ENCODE measurements at regions not wholly inside any gene's neighbourhood (a gene's known extent, or its start where the extent isn't known, plus 50 kb on each side); places are given as distances from the start of the nearest gene placed in this dataset.

GRCh38 chr14:101153691-101154090, 250.2 kb upstream of the RTL1 start:
- no peak for TF ChIP-seq CTCF (conservative IDR thresholded peaks at IDR 0.05; ENCODE audit: low read depth)
- ChIA-PET CTCF (no interaction called here), POLR2A (ENCODE audit: low non-redundant PET) (no interaction called here)
- H3K27ac ChIP-seq: no peak overlapping the region
- DNase-seq (ENCODE audit: low spot score): no peak

- POLR2A ChIA-PET (ENCODE audit: low non-redundant PET): no interaction called here
- TF ChIP-seq CTCF (conservative IDR thresholded peaks at IDR 0.05; ENCODE audit: low read depth): no peak
- CTCF ChIA-PET: no interaction called here
These were observed 252.1 kb upstream of the RTL1 start for GRCh38 chr14:101155575-101155974.

GRCh38 chr14:101167428-101167827, 263.9 kb upstream of the RTL1 start:
- POLR2A ChIA-PET (ENCODE audit: low non-redundant PET): no interaction called here
- CTCF ChIA-PET: interaction anchor here (0.7 kb wide), 1 partner anchor 310 kb away, joined by 3 read pairs; no protein-coding TSS in a partner anchor
- H3K27ac ChIP-seq: no peak overlapping the region
- DNase-seq (ENCODE audit: low spot score): no peak
- TF ChIP-seq CTCF (conservative IDR thresholded peaks at IDR 0.05; ENCODE audit: low read depth): no peak

More at GRCh38 chr14:101155575-101155974, 252.1 kb upstream of the RTL1 start:
- no peak for DNase-seq (ENCODE audit: low spot score)
- H3K27ac ChIP-seq: no peak overlapping the region

- CTCF ChIA-PET: no interaction called here
- no peak for DNase-seq (ENCODE audit: low spot score)
- no peak for TF ChIP-seq CTCF (conservative IDR thresholded peaks at IDR 0.05; ENCODE audit: low read depth)
- POLR2A ChIA-PET (ENCODE audit: low non-redundant PET): no interaction called here
- H3K27ac ChIP-seq: no peak overlapping the region
These were observed 265.7 kb upstream of the RTL1 start for GRCh38 chr14:101169267-101169666.

GRCh38 chr14:101171650-101172049, 268.1 kb upstream of the RTL1 start:
- no peak overlapping the region for H3K27ac ChIP-seq
- no peak for DNase-seq (ENCODE audit: low spot score)
- ChIA-PET POLR2A (ENCODE audit: low non-redundant PET) (no interaction called here), CTCF (no interaction called here)
- TF ChIP-seq CTCF (conservative IDR thresholded peaks at IDR 0.05; ENCODE audit: low read depth): no peak

- ChIA-PET CTCF (no interaction called here), POLR2A (ENCODE audit: low non-redundant PET) (no interaction called here)
- DNase-seq (ENCODE audit: low spot score): no peak
- no peak overlapping the region for H3K27ac ChIP-seq
- no peak for TF ChIP-seq CTCF (conservative IDR thresholded peaks at IDR 0.05; ENCODE audit: low read depth)
These were observed 270.4 kb upstream of the RTL1 start for GRCh38 chr14:101173698-101174521.

Measured in RWPE1 (cell line).